ENCODE measurements at regions not wholly inside any gene's neighbourhood (a gene's known extent, or its start where the extent isn't known, plus 50 kb on each side); places are given as distances from the start of the nearest gene placed in this dataset.

- no peak for DNase-seq (ENCODE audit: extremely low read depth in 1 of 2, low read depth in 1 of 2)
These were observed 103.7 kb upstream of the TMEM72 start for GRCh38 chr10:44807451-44807850.

GRCh38 chr10:44809647-44810046 is 101.5 kb upstream of the TMEM72 start:
- no peak for DNase-seq (ENCODE audit: extremely low read depth in 1 of 2, low read depth in 1 of 2)

GRCh38 chr10:44811072-44811471 is 100.1 kb upstream of the TMEM72 start:
- DNase-seq (ENCODE audit: extremely low read depth in 1 of 2, low read depth in 1 of 2) = no peak

DNA sequence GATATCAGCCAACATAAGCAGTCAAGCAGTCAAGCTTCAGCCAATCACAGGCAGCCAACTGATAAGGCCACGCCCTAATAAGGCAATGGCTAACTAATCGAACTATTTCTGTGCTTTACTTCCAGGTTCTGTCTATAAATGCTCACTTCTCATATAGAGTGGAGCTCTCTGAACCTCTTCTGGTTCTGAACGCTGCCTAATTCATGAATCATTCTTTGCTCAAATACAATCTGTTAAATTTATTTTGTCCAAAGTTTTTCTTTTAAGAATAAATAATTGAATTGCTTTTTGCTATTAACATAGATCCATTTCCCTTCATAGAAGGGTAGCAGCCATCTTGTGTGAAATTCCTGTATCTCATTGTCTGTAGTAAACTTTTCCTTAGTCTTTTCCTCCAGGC is 97.9 kb upstream of the TMEM72 start:
- no peak for DNase-seq (ENCODE audit: extremely low read depth in 1 of 2, low read depth in 1 of 2)

GRCh38 chr10:44814929-44815328 is 96.2 kb upstream of the TMEM72 start:
- no peak for DNase-seq (ENCODE audit: extremely low read depth in 1 of 2, low read depth in 1 of 2)

GRCh38 chr10:44818041-44818649 is 93.0 kb upstream of the TMEM72 start:
- no peak for DNase-seq (ENCODE audit: extremely low read depth in 1 of 2, low read depth in 1 of 2)

DNA sequence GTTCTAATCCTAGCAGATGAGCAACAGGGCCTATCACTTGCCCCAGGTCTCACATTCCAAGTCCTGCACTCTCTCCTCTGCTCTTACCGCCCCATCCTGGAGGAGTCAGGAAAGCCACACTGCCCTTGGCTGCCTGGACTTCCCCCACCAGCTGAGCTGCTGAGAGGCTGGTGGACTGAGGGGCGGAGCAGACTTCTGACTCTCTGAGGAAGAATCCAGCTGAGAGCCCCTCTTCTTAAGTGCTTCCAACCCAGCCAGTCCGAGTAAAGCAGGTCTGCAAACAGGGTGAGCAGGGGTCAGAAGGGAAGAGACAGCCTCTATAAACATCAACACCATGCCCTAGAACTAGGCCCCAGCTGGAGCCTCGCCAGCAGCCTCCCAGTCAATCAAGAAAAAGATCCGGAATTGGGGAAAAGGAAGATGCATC is 92.4 kb upstream of the TMEM72 start:
- DNase-seq (ENCODE audit: extremely low read depth in 1 of 2, low read depth in 1 of 2) = no peak

- no peak for DNase-seq (ENCODE audit: extremely low read depth in 1 of 2, low read depth in 1 of 2)
These were observed 91.0 kb upstream of the TMEM72 start for GRCh38 chr10:44820094-44820493.

- no peak for DNase-seq (ENCODE audit: extremely low read depth in 1 of 2, low read depth in 1 of 2)
These were observed 89.8 kb upstream of the TMEM72 start for GRCh38 chr10:44821290-44821689.

DNA sequence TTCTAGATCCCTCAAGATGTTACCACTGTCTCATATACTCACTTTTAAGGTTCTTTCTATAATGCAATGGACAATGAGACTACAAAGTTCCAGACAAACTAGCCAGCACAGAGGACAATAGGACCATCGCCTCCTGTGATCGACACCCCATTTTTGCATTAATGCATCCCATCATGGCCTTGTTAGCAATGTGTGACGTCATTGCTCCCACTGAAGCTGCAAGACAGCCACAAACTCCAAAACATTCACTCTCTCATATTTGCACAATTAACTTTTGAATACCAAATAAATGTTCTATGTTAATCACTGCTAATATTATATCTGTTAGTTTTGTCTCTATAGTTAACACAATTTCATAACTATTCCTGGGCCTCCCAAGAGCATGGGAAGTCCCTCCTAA is 88.8 kb upstream of the TMEM72 start:
- DNase-seq (ENCODE audit: extremely low read depth in 1 of 2, low read depth in 1 of 2) = no peak

- no peak for DNase-seq (ENCODE audit: extremely low read depth in 1 of 2, low read depth in 1 of 2)
These were observed 88.2 kb upstream of the TMEM72 start for GRCh38 chr10:44822966-44823365.

- no peak for DNase-seq (ENCODE audit: extremely low read depth in 1 of 2, low read depth in 1 of 2)
These were observed 86.5 kb upstream of the TMEM72 start for GRCh38 chr10:44824607-44825006.

- DNase-seq (ENCODE audit: extremely low read depth in 1 of 2, low read depth in 1 of 2) = no peak
These were observed 83.6 kb upstream of the TMEM72 start for GRCh38 chr10:44827431-44828006.

DNA sequence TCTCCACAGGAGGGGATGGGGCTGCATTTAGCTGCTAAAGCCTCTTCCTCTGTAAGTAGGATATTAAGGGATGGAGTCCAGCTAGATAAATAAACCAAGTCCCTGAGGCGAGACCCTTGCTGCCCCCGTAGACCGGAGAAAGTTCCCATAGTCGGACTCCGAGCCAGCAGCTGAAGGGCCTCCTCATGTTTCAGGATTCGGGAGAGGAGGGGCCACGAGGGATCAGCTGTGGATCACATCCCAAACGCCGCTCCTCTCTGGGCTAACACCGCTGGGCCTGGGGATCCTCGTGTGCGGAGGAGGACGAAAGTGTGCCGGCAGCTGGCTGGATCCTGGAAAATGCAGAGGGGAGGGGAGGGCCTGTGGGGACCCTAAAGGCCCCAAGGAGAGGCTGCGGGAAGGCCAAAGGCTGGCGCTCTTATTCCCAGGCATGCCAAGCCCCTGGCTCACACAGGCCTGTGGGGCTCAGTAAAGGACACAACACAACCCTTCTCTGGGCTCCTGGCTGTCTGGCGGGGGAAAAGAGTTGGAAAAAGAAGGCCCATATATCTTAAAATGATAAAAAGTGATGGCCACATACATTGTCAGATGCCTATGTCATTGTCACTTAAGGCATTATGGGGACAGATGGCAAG is 82.5 kb upstream of the TMEM72 start:
- DNase-seq (ENCODE audit: extremely low read depth in 1 of 2, low read depth in 1 of 2) = no peak

- no peak for DNase-seq (ENCODE audit: extremely low read depth in 1 of 2, low read depth in 1 of 2)
These were observed 81.7 kb upstream of the TMEM72 start for GRCh38 chr10:44829426-44829825.

GRCh38 chr10:44830022-44830421 is 81.1 kb upstream of the TMEM72 start:
- no peak for DNase-seq (ENCODE audit: extremely low read depth in 1 of 2, low read depth in 1 of 2)

DNA sequence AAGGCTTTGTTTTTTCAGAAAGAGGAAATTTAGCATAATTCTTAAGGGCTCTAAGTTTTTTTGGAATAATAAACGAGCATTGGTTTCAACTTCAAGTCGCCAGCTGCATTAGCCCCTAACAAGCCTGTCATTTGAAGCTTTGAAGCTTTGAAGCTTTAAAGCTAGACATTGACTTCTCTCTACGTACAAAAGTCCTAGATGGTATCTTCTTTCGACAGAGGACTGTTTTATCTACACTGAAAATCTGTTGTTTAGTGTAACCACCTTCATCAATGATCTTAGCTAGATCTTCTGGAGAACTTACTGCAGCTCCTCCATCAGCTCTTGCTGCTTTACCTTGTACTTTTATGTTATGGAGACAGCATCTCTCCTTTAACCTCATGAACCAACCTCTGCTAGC is 79.6 kb upstream of the TMEM72 start:
- no peak for DNase-seq (ENCODE audit: extremely low read depth in 1 of 2, low read depth in 1 of 2)

DNA sequence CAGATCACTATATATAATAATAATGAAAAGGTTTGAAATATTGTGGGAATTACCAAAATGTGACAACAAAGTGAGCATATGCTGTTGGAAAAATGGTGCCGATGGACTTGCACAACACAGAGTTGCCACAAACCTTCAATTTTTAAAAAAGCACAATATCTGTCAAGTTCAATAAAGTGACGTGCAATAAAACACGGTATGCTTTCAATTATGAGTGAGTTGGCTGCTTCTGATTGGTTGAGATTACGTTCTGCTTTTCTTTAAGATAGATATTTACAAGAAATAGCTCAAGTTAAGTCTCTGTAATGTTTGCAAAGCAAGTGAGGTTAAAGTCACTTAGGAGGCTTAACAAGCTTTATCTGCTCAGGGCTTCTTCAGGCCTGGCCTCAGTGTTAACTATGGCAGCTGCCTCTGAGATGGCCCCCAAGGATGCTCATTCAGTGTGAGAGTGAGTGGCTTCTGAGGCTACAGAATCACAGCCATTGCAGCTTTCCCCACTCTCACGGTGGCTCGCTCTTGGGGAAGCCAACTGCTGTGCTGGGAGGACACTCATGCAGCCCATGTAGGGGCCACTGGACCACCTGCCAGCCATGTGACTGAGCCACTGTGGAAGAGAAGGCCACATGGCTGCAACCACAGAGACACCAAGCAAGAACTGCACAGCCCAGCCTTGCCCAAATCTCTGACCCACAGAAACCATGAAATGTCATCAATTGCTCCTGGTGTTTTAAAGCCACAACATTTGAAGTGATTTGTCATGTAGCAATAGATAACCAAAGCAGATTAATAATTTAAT is 78.3 kb upstream of the TMEM72 start:
- no peak for DNase-seq (ENCODE audit: extremely low read depth in 1 of 2, low read depth in 1 of 2)

GRCh38 chr10:44834131-44834530 is 77.0 kb upstream of the TMEM72 start:
- DNase-seq (ENCODE audit: extremely low read depth in 1 of 2, low read depth in 1 of 2) = no peak

DNA sequence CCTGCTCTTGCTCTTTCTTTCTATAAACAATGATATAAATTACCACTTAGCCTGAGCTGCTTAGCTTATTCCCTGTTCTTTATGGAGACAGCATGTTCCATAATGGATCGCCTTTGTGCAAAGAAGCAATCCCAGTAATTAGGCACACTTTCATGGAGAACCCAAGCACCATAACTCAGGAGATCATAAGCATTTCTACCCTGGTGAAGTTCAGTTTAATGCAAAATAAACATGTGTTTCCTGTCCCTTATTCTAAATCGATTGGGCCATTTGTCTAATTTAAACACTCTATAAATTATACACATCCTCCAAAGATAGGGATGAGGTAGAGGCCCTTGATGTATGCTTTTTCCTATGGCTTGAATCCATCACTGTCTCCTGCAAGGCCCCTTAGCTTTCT is 75.8 kb upstream of the TMEM72 start:
- DNase-seq (ENCODE audit: extremely low read depth in 1 of 2, low read depth in 1 of 2) = no peak

GRCh38 chr10:44843484-44843883 is 67.7 kb upstream of the TMEM72 start:
- DNase-seq (ENCODE audit: extremely low read depth in 1 of 2, low read depth in 1 of 2) = no peak

Measured in stimulated activated CD8-positive, alpha-beta memory T cell treated with anti-CD3 and anti-CD28 coated beads, Interleukin-7, amount 100 ng/mL, for 48 hours (primary cell).